Loucy (cell line): ENCODE measurements at regions not wholly inside any gene's neighbourhood (a gene's known extent, or its start where the extent isn't known, plus 50 kb on each side); places are given as distances from the start of the nearest gene placed in this dataset.

Source experiments
- H2AFZ ChIP-seq: fragments of 200-600 bp; sonication (generic); 2 replicates; pipeline ENCODE4 v1.6.0; 2016; ENCODE audit warnings: antibody characterized with exemption, mild to moderate bottlenecking, low read length, moderate library complexity
- H3F3A ChIP-seq: fragments of 200-600 bp; 2 replicates; pipeline ENCODE4 v1.6.0; 2016; ENCODE audit warnings: antibody characterized with exemption, low read depth, mild to moderate bottlenecking
- H3K27me3 ChIP-seq: fragments of 200-600 bp; sonication (generic); 2 replicates; pipeline ENCODE4 v1.6.1; 2014; ENCODE audit warnings: low read length, mild to moderate bottlenecking; ENCODE audit not compliant: insufficient read depth, poor library complexity, severe bottlenecking
- H3K36me3 ChIP-seq: fragments of 200-600 bp; sonication (generic); 2 replicates; pipeline ENCODE4 v1.6.1; 2016; ENCODE audit warnings: low read length; ENCODE audit not compliant: insufficient read depth
- H3K4me1 ChIP-seq: fragments of 200-600 bp; sonication (generic); 2 replicates; pipeline ENCODE4 v1.5.1; 2014; ENCODE audit warnings: low read length, mild to moderate bottlenecking; ENCODE audit not compliant: insufficient read depth, poor library complexity, severe bottlenecking
- H3K4me2 ChIP-seq: fragments of 200-600 bp; sonication (generic); 2 replicates; pipeline ENCODE4 v1.6.0; 2014; ENCODE audit warnings: antibody characterized with exemption, low read length, low read depth, mild to moderate bottlenecking; ENCODE audit not compliant: poor library complexity, severe bottlenecking
- H3K4me3 ChIP-seq: fragments of 200-600 bp; sonication (generic); 2 replicates; pipeline ENCODE4 v1.5.1; 2014; ENCODE audit warnings: low read length, mild to moderate bottlenecking, mixed read lengths; ENCODE audit not compliant: poor library complexity, severe bottlenecking
- H3K79me2 ChIP-seq: fragments of 200-600 bp; sonication (generic); 2 replicates; pipeline ENCODE4 v1.6.1; 2014; ENCODE audit warnings: low read length; ENCODE audit not compliant: insufficient read depth
- H3K9ac ChIP-seq: fragments of 200-600 bp; sonication (generic); 2 replicates; pipeline ENCODE4 v1.6.0; 2014; ENCODE audit warnings: mild to moderate bottlenecking, low read depth, low read length, moderate library complexity; ENCODE audit not compliant: poor library complexity, severe bottlenecking
- H3K9me2 ChIP-seq: fragments of 200-600 bp; sonication (generic); replicated peaks from 2 replicates; pipeline ENCODE4 v1.6.1; 2016; ENCODE audit warnings: low read depth, low read length, mixed read lengths
- H3K9me3 ChIP-seq: fragments of 200-600 bp; sonication (generic); 2 replicates; pipeline ENCODE4 v1.6.1; 2014; ENCODE audit warnings: mild to moderate bottlenecking, antibody characterized with exemption, low read length, low read depth; ENCODE audit not compliant: insufficient read depth
- H4K20me1 ChIP-seq: fragments of 200-600 bp; sonication (generic); 2 replicates; pipeline ENCODE4 v1.6.0; 2014; ENCODE audit warnings: antibody characterized with exemption, low read length, mild to moderate bottlenecking; ENCODE audit not compliant: insufficient read depth, poor library complexity, severe bottlenecking
- EZH2phosphoT487 ChIP-seq: fragments of 200-600 bp; IDR thresholded peaks from 2 replicates; pipeline ENCODE4 v1.6.1; 2018; ENCODE audit warnings: antibody characterized with exemption, mild to moderate bottlenecking, moderate library complexity, borderline replicate concordance
- TF ChIP-seq, protein P1 (sequence below): fragments of 200-600 bp; sonication (generic); conservative IDR thresholded peaks from 2 replicates; pipeline ENCODE4 v1.5.1; 2014; ENCODE audit warnings: mild to moderate bottlenecking, antibody characterized with exemption, low read length

DNA sequence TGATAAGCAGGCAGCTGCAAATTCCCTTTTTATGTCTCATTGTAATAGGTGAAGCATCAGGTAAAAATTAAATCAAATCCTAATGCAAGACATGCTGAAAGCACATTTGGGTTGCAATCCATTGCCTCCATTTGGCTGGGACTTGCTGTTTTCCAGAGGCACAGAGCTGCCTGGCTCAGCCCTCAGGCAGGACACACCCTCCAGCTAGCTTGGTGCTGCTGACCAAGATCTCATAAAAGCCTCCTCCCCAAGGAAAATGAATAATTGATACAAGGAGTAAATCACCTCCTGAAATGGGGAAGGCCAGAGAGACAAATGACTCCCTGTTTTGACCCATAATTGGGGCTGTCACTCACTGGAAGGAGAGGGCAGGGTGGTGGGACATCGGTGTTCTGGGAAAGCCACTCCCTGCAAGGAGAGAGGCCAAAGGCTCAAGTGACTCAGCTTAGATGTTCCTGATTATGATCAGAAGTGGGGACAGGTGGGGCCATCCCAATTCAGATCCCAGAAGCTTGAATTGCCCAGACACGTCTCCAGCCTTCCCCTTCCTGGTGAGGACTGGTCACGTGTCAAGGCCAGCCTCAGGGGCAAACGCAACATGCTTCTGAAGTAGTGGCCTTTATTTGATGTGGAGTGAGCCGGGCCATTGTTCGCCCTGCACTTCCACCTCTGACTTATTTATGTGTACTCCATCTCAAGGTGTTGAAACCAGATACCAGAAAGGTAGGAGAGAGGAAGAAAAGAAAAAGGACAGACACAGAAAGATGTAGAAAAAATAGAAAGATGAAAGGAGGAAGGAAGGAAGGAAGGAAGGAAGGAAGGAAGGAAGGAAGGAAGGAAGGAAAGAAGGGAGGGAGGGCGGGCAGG is 773.7 kb downstream of the BCL11B start:
- TF ChIP-seq, protein P1, sequence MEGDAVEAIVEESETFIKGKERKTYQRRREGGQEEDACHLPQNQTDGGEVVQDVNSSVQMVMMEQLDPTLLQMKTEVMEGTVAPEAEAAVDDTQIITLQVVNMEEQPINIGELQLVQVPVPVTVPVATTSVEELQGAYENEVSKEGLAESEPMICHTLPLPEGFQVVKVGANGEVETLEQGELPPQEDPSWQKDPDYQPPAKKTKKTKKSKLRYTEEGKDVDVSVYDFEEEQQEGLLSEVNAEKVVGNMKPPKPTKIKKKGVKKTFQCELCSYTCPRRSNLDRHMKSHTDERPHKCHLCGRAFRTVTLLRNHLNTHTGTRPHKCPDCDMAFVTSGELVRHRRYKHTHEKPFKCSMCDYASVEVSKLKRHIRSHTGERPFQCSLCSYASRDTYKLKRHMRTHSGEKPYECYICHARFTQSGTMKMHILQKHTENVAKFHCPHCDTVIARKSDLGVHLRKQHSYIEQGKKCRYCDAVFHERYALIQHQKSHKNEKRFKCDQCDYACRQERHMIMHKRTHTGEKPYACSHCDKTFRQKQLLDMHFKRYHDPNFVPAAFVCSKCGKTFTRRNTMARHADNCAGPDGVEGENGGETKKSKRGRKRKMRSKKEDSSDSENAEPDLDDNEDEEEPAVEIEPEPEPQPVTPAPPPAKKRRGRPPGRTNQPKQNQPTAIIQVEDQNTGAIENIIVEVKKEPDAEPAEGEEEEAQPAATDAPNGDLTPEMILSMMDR: no peak
- no peak for TF ChIP-seq EZH2phosphoT487
- Histone ChIP-seq H3K9me3 (no peaks in the 10 kb centered on the region), H3K4me3 (no peak overlapping the region), H3K9me2 (no peaks in the 10 kb centered on the region), H3K27me3 (no peaks in the 10 kb centered on the region), H3F3A (no peaks in the 10 kb centered on the region), H3K9ac (no peak overlapping the region), H2AFZ (no peak overlapping the region), H3K36me3 (no peaks in the 10 kb centered on the region), H4K20me1 (no peaks in the 10 kb centered on the region), H3K79me2 (no peaks in the 10 kb centered on the region), H3K4me2 (no peak overlapping the region), H3K4me1 (no peaks in the 10 kb centered on the region)

DNA sequence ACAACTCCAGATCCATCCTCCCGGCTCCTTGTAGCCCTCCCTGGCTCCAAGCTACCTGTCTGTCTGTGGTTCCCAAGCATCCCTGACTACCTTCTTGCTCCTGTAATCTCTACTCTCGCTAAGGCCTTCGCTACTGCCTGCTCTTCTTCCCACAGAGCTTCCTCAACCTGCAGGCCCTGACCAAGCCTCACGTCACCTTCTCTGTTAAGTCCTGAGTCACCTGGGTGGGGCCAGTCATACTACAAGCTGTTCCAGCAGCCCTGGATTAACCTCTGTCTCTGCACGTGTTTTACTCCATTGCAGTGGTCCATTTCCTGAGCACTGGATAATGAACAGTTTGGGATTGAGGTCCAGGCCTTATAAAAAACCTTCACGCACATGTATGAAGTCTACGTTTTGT is 770.7 kb downstream of the BCL11B start:
- no peak overlapping the region for H3K4me2 ChIP-seq
- H3K9me3 ChIP-seq: no peaks in the 10 kb centered on the region
- no peak overlapping the region for H3K4me3 ChIP-seq
- H3K4me1 ChIP-seq: no peaks in the 10 kb centered on the region
- no peak overlapping the region for H2AFZ ChIP-seq
- H3K9me2 ChIP-seq: no peaks in the 10 kb centered on the region
- no peak for TF ChIP-seq EZH2phosphoT487
- TF ChIP-seq, protein P1: no peak
- H3K27me3 ChIP-seq: no peaks in the 10 kb centered on the region
- no peak overlapping the region for H3K9ac ChIP-seq
- H4K20me1 ChIP-seq: no peaks in the 10 kb centered on the region
- H3K36me3 ChIP-seq: no peaks in the 10 kb centered on the region
- no peaks in the 10 kb centered on the region for H3K79me2 ChIP-seq
- no peaks in the 10 kb centered on the region for H3F3A ChIP-seq

- TF ChIP-seq, protein P1: no peak
- no peak for TF ChIP-seq EZH2phosphoT487
- H3K9ac ChIP-seq: no peak overlapping the region
- no peaks in the 10 kb centered on the region for H3F3A ChIP-seq
- H3K4me3 ChIP-seq: no peak overlapping the region
- no peak overlapping the region for H2AFZ ChIP-seq
- no peaks in the 10 kb centered on the region for H3K36me3 ChIP-seq
- no peaks in the 10 kb centered on the region for H3K9me2 ChIP-seq
- H3K27me3 ChIP-seq: no peaks in the 10 kb centered on the region
- H3K4me1 ChIP-seq: no peaks in the 10 kb centered on the region
- no peaks in the 10 kb centered on the region for H4K20me1 ChIP-seq
- no peak overlapping the region for H3K4me2 ChIP-seq
- H3K9me3 ChIP-seq: no peaks in the 10 kb centered on the region
- no peaks in the 10 kb centered on the region for H3K79me2 ChIP-seq
Measured at GRCh38 chr14:98501836-98502235, 770.2 kb downstream of the BCL11B start.
